K562 (cell line): ENCODE measurements at regions not wholly inside any gene's neighbourhood (a gene's known extent, or its start where the extent isn't known, plus 50 kb on each side); places are given as distances from the start of the nearest gene placed in this dataset.

Source experiments
- E2F5 ChIP-seq: sonication (generic); formaldehyde crosslinking; IDR thresholded peaks from 2 replicates; pipeline ENCODE4 v1.8.0; 2022; ENCODE audit warnings: mild to moderate bottlenecking, missing genetic modification reagents
- EP400 ChIP-seq: fragments of 450-650 bp; IDR thresholded peaks from 2 replicates; pipeline ENCODE4 v1.6.1; 2017; ENCODE audit warnings: antibody characterized with exemption, mild to moderate bottlenecking, moderate library complexity
- FOXM1 ChIP-seq, 2 experiments: fragments of 450-650 bp in 1 of 2; sonication (generic) in 1 of 2; formaldehyde crosslinking in 1 of 2; IDR thresholded peaks; 2 replicates each; pipeline versions ENCODE4 v1.6.1 to v1.9.0; 2017 to 2022; ENCODE audit warnings: low read depth in 2 of 2, mild to moderate bottlenecking in 2 of 2, missing genetic modification reagents in 1 of 2, moderate library complexity in 1 of 2
- MAX ChIP-seq: sonication (generic); formaldehyde crosslinking; IDR thresholded peaks from 2 replicates; pipeline ENCODE4 v1.9.0; 2022; ENCODE audit warnings: mild to moderate bottlenecking, missing genetic modification reagents
- NELFE ChIP-seq: IDR thresholded peaks from 2 replicates; pipeline ENCODE4 v1.6.1; 2011; ENCODE audit warnings: mild to moderate bottlenecking; ENCODE audit not compliant: insufficient read depth, insufficient read length
- NFIC ChIP-seq: fragments of 450-650 bp; IDR thresholded peaks from 2 replicates; pipeline ENCODE4 v1.6.1; 2017; ENCODE audit warnings: mild to moderate bottlenecking, inconsistent platforms
- PCBP1 ChIP-seq: fragments of 200-400 bp; formaldehyde crosslinking; IDR thresholded peaks from 2 replicates; pipeline ENCODE4 v1.6.1; 2018; ENCODE audit warnings: mild to moderate bottlenecking, low read depth, low read length; ENCODE audit not compliant: poor library complexity, severe bottlenecking
- POLR2A ChIP-seq: fragments of 450-650 bp; conservative IDR thresholded peaks from 2 replicates; pipeline ENCODE4 v1.6.1; 2016
- SRSF3 ChIP-seq: fragments of 200-400 bp; formaldehyde crosslinking; IDR thresholded peaks from 2 replicates; pipeline ENCODE4 v1.6.1; 2016; ENCODE audit warnings: mild to moderate bottlenecking, low read length, moderate library complexity; ENCODE audit not compliant: insufficient read depth
- SUPT5H ChIP-seq: fragments of 450-650 bp; IDR thresholded peaks from 2 replicates; pipeline ENCODE4 v1.6.1; 2016
- TEAD1 ChIP-seq, 2 experiments: fragments of 450-650 bp in 1 of 2; sonication (generic) in 1 of 2; formaldehyde crosslinking; IDR thresholded peaks; 2 replicates each; pipeline versions ENCODE4 v1.4.0 to v1.8.0; 2020 to 2022; ENCODE audit warnings: mild to moderate bottlenecking in 2 of 2, missing genetic modification reagents in 1 of 2
- ZBTB9 ChIP-seq: fragments of 450-650 bp; formaldehyde crosslinking; IDR thresholded peaks from 2 replicates; pipeline ENCODE4 v1.4.0; 2020; ENCODE audit warnings: mild to moderate bottlenecking, moderate library complexity
- ZKSCAN8 ChIP-seq: fragments of 200-800 bp; sonication (Bioruptor generic); IDR thresholded peaks from 2 replicates; pipeline ENCODE4 v1.6.1; 2016; ENCODE audit warnings: missing genetic modification characterization, missing compliant biosample characterization
- ZNF12 ChIP-seq: sonication (generic); formaldehyde crosslinking; IDR thresholded peaks from 2 replicates; pipeline ENCODE4 v1.4.0; 2020; ENCODE audit warnings: mild to moderate bottlenecking, missing genetic modification reagents
- ZNF408 ChIP-seq: fragments of 250-450 bp; sonication (Bioruptor Pico); IDR thresholded peaks from 2 replicates; pipeline ENCODE4 v1.4.0; 2020; ENCODE audit warnings: low read depth, mild to moderate bottlenecking, moderate library complexity
- ZNF431 ChIP-seq: sonication (generic); formaldehyde crosslinking; IDR thresholded peaks from 2 replicates; pipeline ENCODE4 v1.8.0; 2022; ENCODE audit warnings: mild to moderate bottlenecking, missing genetic modification reagents
- ZNF696 ChIP-seq: fragments of 250-450 bp; sonication (Bioruptor Pico); conservative IDR thresholded peaks from 2 replicates; pipeline ENCODE4 v1.4.0; 2020; ENCODE audit warnings: mild to moderate bottlenecking, moderate library complexity
- ZNF780A ChIP-seq: fragments of 250-450 bp; sonication (Bioruptor Pico); IDR thresholded peaks from 2 replicates; pipeline ENCODE4 v1.5.0; 2021; ENCODE audit warnings: mild to moderate bottlenecking
- TF ChIP-seq, protein P1 (sequence below), 2 experiments: fragments of 450-650 bp; conservative IDR thresholded peaks; 2 replicates each; pipeline ENCODE4 v1.6.1; 2017; ENCODE audit warnings: mild to moderate bottlenecking in 2 of 2, moderate library complexity in 2 of 2
- TF ChIP-seq, protein P2 (sequence below): sonication (generic); formaldehyde crosslinking; IDR thresholded peaks from 2 replicates; pipeline ENCODE4 v1.8.1; 2023; ENCODE audit warnings: missing genetic modification reagents, mild to moderate bottlenecking, borderline replicate concordance

DNA sequence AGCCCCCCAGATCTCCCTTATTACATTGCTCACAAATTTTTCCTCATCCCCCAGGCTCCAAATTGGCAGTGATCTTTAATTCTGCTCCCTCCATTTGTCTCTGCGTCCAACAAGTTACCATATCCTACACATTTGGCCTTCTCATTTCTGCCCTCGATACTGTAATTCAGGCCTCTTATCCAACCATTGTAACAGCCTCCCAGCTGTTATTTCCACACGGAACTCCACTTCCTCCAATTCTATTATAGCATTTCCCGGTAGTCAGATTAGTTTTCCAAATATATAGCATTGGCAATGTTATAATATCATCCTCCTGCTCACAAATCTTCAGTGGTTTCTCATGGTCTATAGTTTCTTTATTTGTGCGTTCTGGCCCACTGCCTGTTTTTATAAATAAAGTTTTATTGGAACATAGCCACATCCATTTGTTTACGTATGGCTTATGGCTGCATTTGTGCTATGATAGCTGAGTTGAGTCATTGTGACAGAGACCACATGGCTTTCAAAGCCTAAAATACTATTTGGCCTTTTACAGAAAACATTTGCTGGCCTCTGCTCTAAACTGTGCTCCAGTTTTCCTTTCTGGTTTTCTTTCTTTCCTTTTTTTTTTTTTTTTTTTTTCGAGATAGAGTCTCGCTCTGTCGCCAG lies 126.5 kb upstream of the ZNF438 start (continued):
- TF ChIP-seq ZNF408 (CRISPR knock-in tag) = no peak
- TF ChIP-seq EP400 = peak; percentile 35; the same call in 1 of the 2 replicates
- no peak for TF ChIP-seq E2F5 (CRISPR knock-in tag)
- TF ChIP-seq SRSF3 = no peak
- TF ChIP-seq ZNF696 (CRISPR knock-in tag) = no peak
- TF ChIP-seq FOXM1 (IDR thresholded peaks at IDR 0.05; ENCODE audit: low read depth) = no peak
- no peak for TF ChIP-seq FOXM1 (CRISPR knock-in tag; IDR thresholded peaks at IDR 0.05; ENCODE audit: low read depth)
- TF ChIP-seq, protein P1, sequence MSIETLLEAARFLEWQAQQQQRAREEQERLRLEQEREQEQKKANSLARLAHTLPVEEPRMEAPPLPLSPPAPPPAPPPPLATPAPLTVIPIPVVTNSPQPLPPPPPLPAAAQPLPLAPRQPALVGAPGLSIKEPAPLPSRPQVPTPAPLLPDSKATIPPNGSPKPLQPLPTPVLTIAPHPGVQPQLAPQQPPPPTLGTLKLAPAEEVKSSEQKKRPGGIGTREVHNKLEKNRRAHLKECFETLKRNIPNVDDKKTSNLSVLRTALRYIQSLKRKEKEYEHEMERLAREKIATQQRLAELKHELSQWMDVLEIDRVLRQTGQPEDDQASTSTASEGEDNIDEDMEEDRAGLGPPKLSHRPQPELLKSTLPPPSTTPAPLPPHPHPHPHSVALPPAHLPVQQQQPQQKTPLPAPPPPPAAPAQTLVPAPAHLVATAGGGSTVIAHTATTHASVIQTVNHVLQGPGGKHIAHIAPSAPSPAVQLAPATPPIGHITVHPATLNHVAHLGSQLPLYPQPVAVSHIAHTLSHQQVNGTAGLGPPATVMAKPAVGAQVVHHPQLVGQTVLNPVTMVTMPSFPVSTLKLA (conservative IDR thresholded peaks at IDR 0.05) = peak in 1 of 2 experiments; percentile 29; a peak in 1 of 4 replicates
- no peak for TF ChIP-seq TEAD1 (CRISPR knock-in tag; IDR thresholded peaks at IDR 0.05)
- TF ChIP-seq PCBP1 = no peak
- peak; percentile 85 for TF ChIP-seq NFIC
- no peak for TF ChIP-seq POLR2A
- no peak for TF ChIP-seq ZNF780A (CRISPR knock-in tag)
- TF ChIP-seq ZKSCAN8 (CRISPR knock-in tag) = no peak
- no peak for TF ChIP-seq ZNF12
- TF ChIP-seq NELFE = no peak
- TF ChIP-seq ZNF431 (CRISPR knock-in tag) = no peak
- TF ChIP-seq MAX (CRISPR knock-in tag) = no peak
- TF ChIP-seq ZBTB9 = no peak
- TF ChIP-seq SUPT5H = no peak
- TF ChIP-seq, protein P2, sequence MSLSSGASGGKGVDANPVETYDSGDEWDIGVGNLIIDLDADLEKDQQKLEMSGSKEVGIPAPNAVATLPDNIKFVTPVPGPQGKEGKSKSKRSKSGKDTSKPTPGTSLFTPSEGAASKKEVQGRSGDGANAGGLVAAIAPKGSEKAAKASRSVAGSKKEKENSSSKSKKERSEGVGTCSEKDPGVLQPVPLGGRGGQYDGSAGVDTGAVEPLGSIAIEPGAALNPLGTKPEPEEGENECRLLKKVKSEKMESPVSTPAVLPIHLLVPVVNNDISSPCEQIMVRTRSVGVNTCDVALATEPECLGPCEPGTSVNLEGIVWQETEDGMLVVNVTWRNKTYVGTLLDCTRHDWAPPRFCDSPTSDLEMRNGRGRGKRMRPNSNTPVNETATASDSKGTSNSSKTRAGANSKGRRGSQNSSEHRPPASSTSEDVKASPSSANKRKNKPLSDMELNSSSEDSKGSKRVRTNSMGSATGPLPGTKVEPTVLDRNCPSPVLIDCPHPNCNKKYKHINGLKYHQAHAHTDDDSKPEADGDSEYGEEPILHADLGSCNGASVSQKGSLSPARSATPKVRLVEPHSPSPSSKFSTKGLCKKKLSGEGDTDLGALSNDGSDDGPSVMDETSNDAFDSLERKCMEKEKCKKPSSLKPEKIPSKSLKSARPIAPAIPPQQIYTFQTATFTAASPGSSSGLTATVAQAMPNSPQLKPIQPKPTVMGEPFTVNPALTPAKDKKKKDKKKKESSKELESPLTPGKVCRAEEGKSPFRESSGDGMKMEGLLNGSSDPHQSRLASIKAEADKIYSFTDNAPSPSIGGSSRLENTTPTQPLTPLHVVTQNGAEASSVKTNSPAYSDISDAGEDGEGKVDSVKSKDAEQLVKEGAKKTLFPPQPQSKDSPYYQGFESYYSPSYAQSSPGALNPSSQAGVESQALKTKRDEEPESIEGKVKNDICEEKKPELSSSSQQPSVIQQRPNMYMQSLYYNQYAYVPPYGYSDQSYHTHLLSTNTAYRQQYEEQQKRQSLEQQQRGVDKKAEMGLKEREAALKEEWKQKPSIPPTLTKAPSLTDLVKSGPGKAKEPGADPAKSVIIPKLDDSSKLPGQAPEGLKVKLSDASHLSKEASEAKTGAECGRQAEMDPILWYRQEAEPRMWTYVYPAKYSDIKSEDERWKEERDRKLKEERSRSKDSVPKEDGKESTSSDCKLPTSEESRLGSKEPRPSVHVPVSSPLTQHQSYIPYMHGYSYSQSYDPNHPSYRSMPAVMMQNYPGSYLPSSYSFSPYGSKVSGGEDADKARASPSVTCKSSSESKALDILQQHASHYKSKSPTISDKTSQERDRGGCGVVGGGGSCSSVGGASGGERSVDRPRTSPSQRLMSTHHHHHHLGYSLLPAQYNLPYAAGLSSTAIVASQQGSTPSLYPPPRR (CRISPR knock-in tag) = no peak
